GM21529 (cell line): ENCODE measurements at regions not wholly inside any gene's neighbourhood (a gene's known extent, or its start where the extent isn't known, plus 50 kb on each side); places are given as distances from the start of the nearest gene placed in this dataset.

ENCODE experiments used
- ATAC-seq: cut with Tn5 transposase; IDR thresholded peaks from one replicate; pipeline ENCODE4 v1.9.1; 2021; ENCODE audit not compliant: unreplicated experiment

- ATAC-seq, result no peak
Observed at GRCh38 chr6:132101535-132101934, 150.4 kb upstream of the CCN2 start.

DNA sequence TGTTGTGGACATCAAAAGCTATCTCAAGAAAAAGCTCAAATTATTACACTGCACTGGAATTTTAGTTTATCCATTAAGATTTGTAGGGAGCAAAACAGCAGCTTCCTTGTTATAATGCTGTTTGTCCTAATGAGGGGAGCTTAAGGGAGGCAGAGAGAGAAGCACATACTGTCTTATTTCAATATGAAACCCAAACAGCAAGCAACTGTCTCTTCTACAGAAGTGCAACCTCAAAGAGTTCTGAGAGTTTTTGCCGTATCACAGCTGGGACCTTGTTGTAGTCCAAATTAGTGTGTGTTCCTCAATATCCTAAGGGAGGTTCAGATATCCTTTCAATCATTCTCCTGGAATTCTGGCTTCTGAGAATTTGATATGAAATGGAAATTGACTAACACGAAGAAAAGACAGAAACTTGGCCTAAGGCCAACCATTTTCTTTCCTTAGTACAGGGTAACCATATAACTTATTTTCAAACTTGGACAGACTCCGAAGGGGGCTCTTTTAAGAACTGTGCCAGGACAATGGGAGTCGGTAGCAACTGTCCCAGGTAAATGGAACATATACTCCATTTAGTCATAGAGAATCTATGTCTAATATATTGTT, 149.3 kb upstream of the CCN2 start:
- no peak for ATAC-seq

DNA sequence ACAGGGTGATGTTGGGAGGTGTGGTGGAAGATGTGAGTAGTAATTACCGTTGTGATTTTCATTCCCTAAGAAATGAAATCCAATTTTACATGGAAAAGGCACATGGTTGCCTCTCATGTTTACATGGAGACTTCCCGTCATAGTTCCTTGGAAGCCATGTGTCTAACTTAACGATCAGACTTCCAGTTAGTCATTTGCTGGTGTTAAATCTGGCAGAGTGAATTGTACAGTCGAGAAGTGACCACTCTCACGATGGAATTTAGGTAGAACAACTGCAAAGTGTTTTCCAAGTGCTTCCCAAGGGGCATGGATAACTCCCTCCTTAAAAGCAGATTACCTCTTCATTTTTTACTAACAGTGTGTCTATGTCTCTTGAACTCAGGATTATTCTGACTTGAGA, 145.8 kb upstream of the CCN2 start:
- ATAC-seq, result no peak

GRCh38 chr6:132096245-132096644, 145.1 kb upstream of the CCN2 start:
- ATAC-seq, result no peak

DNA sequence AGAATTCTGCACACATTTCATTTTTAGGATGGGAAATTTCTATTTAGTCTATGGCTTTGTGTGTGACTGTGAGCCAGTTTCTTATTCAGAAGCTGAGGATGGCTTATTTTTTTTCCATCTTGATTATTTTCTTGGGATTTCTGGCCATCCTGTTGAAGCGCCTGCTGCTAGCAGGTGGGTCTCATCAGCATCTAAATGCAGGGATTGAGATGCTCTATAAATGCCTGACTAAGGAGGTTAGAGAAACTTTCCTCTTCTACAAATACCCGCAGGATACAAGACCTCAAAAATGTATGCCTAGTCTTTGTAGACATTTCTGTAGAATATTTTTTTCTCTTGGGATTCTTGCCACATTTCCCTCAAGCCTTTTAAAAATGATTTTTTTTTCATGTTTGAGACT, 138.0 kb upstream of the CCN2 start:
- ATAC-seq, result no peak

GRCh38 chr6:132088150-132088549, 137.0 kb upstream of the CCN2 start:
- no peak for ATAC-seq

DNA sequence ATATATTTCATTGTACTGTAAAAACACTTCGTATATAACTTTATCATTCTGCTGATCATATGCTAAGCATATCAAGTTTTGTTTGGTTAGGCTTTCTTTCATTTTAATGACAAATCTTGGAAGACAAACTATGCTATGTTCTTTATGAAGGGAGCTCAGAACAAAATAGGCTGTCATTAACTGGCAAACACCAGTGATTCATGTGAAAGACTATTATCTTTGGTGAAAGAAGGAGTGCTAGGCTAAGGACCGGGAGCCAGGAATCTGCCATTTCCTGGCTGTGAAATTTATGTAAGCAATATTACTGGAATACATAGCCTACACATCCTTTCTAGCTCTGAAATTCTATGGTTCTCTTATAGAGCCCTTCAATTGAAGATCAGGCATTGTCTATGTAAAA, 136.2 kb upstream of the CCN2 start:
- ATAC-seq, result no peak

- peak; percentile 21 for ATAC-seq
Observed at GRCh38 chr6:132085731-132086130, 134.6 kb upstream of the CCN2 start.

DNA sequence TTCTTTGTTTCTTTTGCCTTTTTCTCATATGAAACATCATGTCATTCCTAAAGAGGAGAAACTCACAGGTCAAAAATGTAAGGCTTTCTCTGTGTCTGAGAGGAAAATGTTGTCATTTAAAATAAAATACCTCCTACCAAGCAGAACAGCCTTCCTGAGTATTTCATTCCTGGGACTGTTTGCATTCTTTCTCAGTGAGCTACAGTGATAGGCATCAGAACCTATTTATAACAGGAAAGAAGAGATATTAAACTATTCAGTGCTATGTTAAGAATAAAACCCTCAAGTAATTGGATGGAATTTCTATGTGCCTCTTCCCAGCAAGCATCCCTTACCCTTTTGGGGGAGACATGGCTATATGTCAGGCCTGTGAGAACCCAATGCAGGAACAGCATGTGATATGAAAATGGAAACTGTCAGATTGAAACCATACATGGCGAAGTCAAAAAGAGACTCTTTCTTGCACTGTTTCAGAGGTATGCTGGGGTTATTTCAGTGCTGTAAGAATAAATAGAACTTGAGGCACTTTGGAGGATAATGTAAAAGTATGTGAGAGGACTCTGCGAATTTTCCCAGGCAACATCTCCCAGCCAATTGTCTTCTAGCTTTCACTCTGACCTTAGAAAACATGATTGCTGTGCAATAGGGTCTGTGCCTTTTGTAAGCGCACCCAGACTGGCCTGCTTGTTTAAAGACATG, 133.8 kb upstream of the CCN2 start:
- ATAC-seq, result peak; percentile 87

- ATAC-seq, result no peak
Observed at GRCh38 chr6:132082421-132082820, 131.2 kb upstream of the CCN2 start.

DNA sequence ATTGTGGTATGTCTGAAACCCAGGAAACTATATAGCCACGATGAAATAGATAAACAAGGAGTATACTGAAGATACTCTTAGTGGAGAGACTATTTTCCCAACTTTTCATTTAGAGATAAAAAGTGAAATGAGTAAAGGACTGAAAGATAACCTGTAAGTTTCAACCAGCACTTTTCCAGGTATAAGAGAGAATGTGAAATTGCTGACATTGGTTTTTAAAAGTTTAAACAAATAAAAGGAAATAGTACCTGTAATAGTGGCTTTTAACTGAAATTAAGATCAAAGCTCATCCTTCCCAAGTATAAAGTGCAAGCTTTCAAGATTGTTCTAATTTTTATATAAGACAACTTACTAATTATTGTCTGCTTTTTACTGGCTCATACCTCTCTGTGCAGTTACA, 130.2 kb upstream of the CCN2 start:
- ATAC-seq, result no peak

DNA sequence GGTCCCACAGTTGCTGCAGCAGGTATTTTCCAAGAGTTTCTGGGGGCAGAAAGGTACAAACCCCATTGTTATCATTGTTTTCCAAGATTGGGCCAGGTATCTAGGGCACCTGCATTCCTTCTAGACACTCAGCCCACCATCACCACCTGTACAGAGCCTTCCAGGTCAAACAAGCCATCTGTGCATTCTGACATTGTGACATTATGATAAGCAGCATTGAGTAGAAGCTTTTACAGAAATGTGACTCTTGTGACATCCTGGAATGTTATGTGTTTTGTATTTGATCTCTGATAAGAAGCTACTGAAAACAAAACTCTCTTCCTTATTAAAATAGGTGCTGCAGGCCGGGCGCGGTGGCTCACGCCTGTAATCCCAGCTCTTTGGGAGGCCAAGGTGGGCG, 128.1 kb upstream of the CCN2 start:
- ATAC-seq, result no peak

DNA sequence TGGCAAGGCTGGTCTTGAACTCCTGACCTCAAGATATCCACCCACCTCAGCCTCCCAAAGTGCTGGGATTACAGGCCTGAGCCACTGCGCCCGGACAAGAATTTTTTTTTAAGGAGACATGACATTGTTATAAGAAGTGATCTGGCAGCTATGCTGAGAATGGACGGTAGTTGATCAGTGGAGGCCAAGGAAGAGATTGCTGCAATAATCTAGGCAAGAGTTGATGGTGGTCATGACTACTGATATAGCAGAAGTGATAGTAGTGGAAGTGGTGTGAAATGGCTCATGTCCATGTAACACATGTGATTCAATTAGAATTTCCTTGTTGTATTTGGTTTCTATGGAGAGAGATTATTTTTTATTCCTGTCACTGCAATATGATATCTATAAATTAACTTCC, 125.3 kb upstream of the CCN2 start:
- ATAC-seq, result no peak

DNA sequence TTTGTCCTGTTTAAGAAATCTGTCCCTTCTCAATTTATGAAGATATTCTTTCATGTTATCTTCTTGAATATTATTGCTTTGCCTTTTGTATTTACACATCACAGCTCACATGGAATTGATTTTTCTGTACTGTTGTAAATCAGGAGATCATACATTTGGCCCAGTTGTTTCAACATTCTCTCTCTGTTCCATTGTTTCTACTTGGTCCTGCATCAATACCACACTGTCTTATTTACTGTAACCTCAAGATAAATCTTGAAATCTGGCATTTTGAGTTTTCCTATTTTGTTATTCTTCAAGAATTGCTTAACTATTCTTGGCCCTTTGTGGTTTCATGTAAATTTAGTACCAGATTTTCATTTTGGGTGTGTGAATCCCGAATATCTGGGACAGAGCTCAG, 121.7 kb upstream of the CCN2 start:
- ATAC-seq, result no peak

DNA sequence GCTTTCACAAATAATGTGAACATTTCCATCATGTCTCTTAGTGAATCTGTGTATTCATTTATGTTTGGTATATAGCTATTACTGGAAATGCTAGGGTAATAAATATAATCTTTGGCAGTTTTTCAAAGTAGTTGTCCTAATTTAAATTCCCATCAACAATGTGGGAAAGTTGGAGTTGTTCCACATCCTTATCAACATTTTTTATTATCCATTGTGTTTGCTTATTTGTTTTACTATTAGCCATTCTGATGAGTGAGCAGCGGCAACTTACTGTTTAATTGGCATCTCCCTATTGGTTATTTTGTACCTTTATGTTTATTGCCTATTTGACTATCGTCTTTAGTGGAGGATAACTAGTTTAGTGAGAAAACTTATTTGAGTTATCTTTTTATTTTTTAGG, 121.1 kb upstream of the CCN2 start:
- no peak for ATAC-seq

GRCh38 chr6:132070356-132070755, 119.2 kb upstream of the CCN2 start:
- ATAC-seq, result no peak

GRCh38 chr6:132068766-132069165, 117.6 kb upstream of the CCN2 start:
- no peak for ATAC-seq

- ATAC-seq, result no peak
Observed at GRCh38 chr6:132067286-132067685, 116.1 kb upstream of the CCN2 start.

- no peak for ATAC-seq
Observed at GRCh38 chr6:132065556-132065955, 114.4 kb upstream of the CCN2 start.

GRCh38 chr6:132063738-132064137, 112.6 kb upstream of the CCN2 start:
- ATAC-seq, result no peak

DNA sequence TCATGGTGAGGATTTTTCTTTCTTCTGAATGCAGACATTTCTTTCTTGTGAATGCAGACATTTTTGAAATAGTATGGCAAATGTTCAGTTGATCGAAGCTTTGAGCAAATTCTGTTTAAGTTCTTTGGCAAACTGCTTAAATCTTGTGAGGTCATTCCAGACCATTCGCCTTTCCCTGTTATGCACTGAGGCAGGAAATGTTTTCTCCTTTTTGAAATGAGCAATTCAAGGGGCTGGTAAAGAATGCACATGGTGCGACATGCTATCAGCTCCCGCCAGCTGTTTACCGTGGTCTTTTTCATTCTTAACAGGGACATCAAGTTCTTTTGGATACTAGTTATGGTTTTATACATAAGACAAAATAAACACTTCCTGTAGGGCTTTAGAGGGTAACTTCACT, 112.0 kb upstream of the CCN2 start:
- ATAC-seq, result no peak

DNA sequence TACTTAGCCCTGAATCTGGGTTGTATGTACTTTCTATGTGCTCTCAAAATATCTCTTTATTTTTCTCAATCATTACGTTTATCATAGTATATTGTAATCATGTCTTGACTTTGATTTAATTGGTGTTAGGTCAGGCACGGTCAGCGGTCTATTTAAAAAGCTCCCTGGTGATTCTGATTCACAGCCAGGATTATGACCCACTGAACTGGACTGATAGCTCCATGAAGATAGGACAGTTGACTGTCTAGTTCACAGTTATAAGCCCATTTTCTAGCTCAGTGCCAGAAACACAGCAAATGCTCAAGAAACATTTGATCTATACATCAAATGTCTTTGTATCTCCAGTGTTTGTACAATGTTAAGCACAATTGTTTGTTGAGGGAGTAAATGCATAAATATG, 111.5 kb upstream of the CCN2 start:
- ATAC-seq, result no peak

DNA sequence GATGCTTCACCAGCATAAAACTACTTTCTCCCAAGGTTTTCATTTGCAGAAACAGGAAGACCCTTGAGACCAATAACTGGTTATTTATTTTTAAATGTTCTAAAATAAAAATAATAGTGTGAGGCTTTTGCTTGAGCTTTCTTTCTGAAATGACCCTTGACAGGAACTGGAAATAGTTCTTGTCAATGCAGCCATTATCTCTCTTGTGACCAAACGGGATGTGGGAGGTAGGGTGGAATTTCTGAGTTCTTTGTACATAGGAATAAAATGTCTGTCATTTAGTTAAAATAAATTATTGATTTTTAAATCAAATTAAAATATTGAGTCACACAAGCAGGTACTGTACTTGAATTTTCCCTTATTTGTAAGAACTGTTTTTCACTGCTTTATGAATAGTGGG, 110.2 kb upstream of the CCN2 start:
- ATAC-seq, result no peak
